Mesendoderm (in vitro differentiated cells): ENCODE measurements at regions not wholly inside any gene's neighbourhood (a gene's known extent, or its start where the extent isn't known, plus 50 kb on each side); places are given as distances from the start of the nearest gene placed in this dataset.
A peak's percentile ranks its signal among the peaks of the same experiment; 100 is the strongest.

Experiments
- DNase-seq: peaks from one replicate; pipeline ENCODE4 v3.0.0; 2013
- H2AK5ac ChIP-seq: 2 replicates; pipeline ENCODE4 v1.6.1; 2013; ENCODE audit warnings: low read length, inconsistent platforms
- H2BK120ac ChIP-seq: 2 replicates; pipeline ENCODE4 v1.6.1; 2013; ENCODE audit warnings: low read depth, mild to moderate bottlenecking, low read length, moderate library complexity, mixed read lengths
- H2BK15ac ChIP-seq: replicated peaks from 2 replicates; pipeline ENCODE4 v1.6.1; 2013; ENCODE audit warnings: low read depth, mild to moderate bottlenecking, moderate library complexity
- H2BK5ac ChIP-seq: 2 replicates; pipeline ENCODE4 v1.6.1; 2013; ENCODE audit warnings: low read length, inconsistent platforms
- H3K18ac ChIP-seq: 2 replicates; pipeline ENCODE4 v1.6.1; 2013; ENCODE audit warnings: mild to moderate bottlenecking, low read length, mixed read lengths
- H3K23ac ChIP-seq: one replicate; pipeline ENCODE4 v1.6.1; 2013; ENCODE audit warnings: low read length
- H3K27ac ChIP-seq: 2 replicates; pipeline ENCODE4 v1.5.1; 2013; ENCODE audit warnings: low read depth, mild to moderate bottlenecking, inconsistent platforms, low read length, moderate library complexity
- H3K27me3 ChIP-seq: 2 replicates; pipeline ENCODE4 v1.6.1; 2013; ENCODE audit warnings: low read length, control low read depth, mild to moderate bottlenecking, inconsistent platforms; ENCODE audit not compliant: insufficient read depth, poor library complexity
- H3K36me3 ChIP-seq: 2 replicates; pipeline ENCODE4 v1.6.1; 2013; ENCODE audit warnings: low read length, inconsistent platforms; ENCODE audit not compliant: control insufficient read depth, insufficient read depth
- H3K4ac ChIP-seq: one replicate; pipeline ENCODE4 v1.6.1; 2013; ENCODE audit warnings: low read depth, mild to moderate bottlenecking, low read length, moderate library complexity
- H3K4me1 ChIP-seq: 2 replicates; pipeline ENCODE4 v1.6.1; 2013; ENCODE audit warnings: low read depth, low read length, inconsistent platforms; ENCODE audit not compliant: control insufficient read depth
- H3K4me2 ChIP-seq: 2 replicates; pipeline ENCODE4 v1.6.1; 2013; ENCODE audit warnings: low read length
- H3K4me3 ChIP-seq: 2 replicates; pipeline ENCODE4 v1.5.1; 2013; ENCODE audit warnings: mild to moderate bottlenecking, low read length
- H3K56ac ChIP-seq: one replicate; pipeline ENCODE4 v1.6.1; 2013; ENCODE audit warnings: low read length
- H3K79me1 ChIP-seq: 2 replicates; pipeline ENCODE4 v1.6.1; 2013; ENCODE audit warnings: low read length, inconsistent platforms
- H3K79me2 ChIP-seq: 2 replicates; pipeline ENCODE4 v1.6.1; 2013; ENCODE audit warnings: mild to moderate bottlenecking, low read length; ENCODE audit not compliant: control insufficient read depth, insufficient read depth
- H3K9ac ChIP-seq: 2 replicates; pipeline ENCODE4 v1.6.1; 2013; ENCODE audit warnings: low read length, inconsistent platforms
- H4K5ac ChIP-seq: one replicate; pipeline ENCODE4 v1.6.1; 2013; ENCODE audit warnings: low read length
- H4K8ac ChIP-seq: one replicate; pipeline ENCODE4 v1.6.1; 2013; ENCODE audit warnings: low read depth, mild to moderate bottlenecking, control low read depth, low read length, moderate library complexity
- WGBS: extraction: QIAGEN DNeasy Blood & Tissue Kit; methylation state at CpG from one replicate; pipeline ENCODE4 v1.1.7; 2013; ENCODE audit warnings: low lambda C conversion rate, missing lambda C conversion rate; ENCODE audit not compliant: insufficient coverage; ENCODE audit errors: extremely low coverage; 5-methylcytosine and 5-hydroxymethylcytosine counted together

DNA sequence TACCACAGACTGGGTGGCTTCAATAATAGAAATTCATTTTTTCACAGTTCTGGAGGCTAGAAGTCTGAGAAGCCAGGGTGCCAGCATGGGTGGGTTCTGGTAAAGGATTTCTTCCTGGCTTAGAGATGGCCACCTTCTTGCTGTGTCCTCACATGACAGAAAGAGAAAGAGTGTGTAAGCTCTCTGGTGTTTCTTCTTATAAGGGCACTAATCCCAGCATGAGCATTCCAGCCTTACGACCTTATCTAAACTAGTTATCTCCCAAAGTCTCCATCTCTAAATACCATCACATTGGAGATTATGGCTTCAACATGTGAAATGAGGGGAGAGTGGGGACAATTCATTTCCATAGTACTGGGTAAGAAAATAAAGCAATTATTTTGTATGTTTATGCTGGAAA lies 226.5 kb upstream of the TUSC1 start:
- DNase-seq, result peak; percentile 68
- H2AK5ac ChIP-seq, result no peak overlapping the region
- no peak overlapping the region for H3K9ac ChIP-seq
- H2BK120ac ChIP-seq, result no peak overlapping the region
- WGBS, result no CpG with 5 or more reads among the region's 1 CpG
- no peak overlapping the region for H3K23ac ChIP-seq
- H2BK5ac ChIP-seq, result no peak overlapping the region
- H3K36me3 ChIP-seq, result no peaks in the 10 kb centered on the region
- no peaks in the 10 kb centered on the region for H3K4me1 ChIP-seq
- no peaks in the 10 kb centered on the region for H3K79me1 ChIP-seq
- H2BK15ac ChIP-seq, result no peak overlapping the region
- no peak overlapping the region for H3K4ac ChIP-seq
- no peak overlapping the region for H3K27ac ChIP-seq
- no peaks in the 10 kb centered on the region for H3K27me3 ChIP-seq
- H4K5ac ChIP-seq, result no peak overlapping the region
- no peak overlapping the region for H3K4me2 ChIP-seq
- H3K79me2 ChIP-seq, result no peaks in the 10 kb centered on the region
- no peak overlapping the region for H4K8ac ChIP-seq
- no peak overlapping the region for H3K4me3 ChIP-seq
- H3K18ac ChIP-seq, result no peak overlapping the region
- H3K56ac ChIP-seq, result no peak overlapping the region

DNA sequence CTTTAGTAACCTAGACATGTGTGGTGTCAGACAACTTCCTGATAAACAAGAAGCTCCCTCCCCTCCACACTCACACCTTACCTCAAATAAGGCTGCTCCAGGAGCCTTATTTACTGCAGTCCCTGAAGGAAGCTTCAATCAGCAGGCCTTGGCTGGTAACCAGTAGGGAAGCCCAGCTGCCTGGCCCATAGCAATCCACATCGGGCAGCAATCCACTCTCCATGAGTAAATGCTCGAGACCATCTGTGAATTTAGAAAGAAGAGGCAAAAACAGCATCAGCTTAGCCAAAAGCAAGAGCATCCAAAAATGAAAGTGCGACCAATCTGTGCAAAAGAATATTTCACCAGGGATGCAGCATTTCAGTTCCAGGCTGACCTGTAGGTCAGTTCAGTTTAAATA lies 213.3 kb upstream of the TUSC1 start:
- Histone ChIP-seq H3K4me3 (no peak overlapping the region), H3K79me2 (no peaks in the 10 kb centered on the region), H2BK15ac (no peak overlapping the region), H3K79me1 (no peaks in the 10 kb centered on the region), H2BK120ac (no peak overlapping the region), H3K27me3 (no peaks in the 10 kb centered on the region), H3K18ac (no peak overlapping the region), H3K27ac (no peak overlapping the region), H3K36me3 (no peaks in the 10 kb centered on the region), H3K4me2 (no peak overlapping the region), H3K23ac (no peak overlapping the region), H3K9ac (no peak overlapping the region), H2AK5ac (no peak overlapping the region), H2BK5ac (no peak overlapping the region), H4K8ac (no peak overlapping the region), H4K5ac (no peak overlapping the region), H3K56ac (no peak overlapping the region), H3K4ac (no peak overlapping the region), H3K4me1 (no peaks in the 10 kb centered on the region)
- no CpG with 5 or more reads among the region's 3 CpGs for WGBS
- DNase-seq, result peak; percentile 49

DNA sequence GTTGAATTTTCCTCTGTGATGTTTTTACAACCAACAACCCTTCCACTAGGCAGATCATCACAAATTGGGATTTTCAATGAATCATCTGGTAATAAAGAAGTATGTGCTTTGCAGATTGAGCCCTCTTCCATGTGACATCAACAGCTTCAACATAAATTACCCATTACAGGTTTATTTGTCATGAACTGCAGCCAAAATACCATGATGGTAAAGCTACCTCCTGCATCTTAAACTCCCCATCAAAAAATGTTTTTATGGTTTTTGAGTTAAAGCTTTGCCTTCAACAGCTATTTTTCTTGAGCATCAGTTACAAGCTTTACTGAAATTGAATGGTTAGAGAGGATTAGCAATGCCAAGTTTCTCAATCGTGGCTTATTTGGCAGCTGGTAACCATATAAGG lies 211.4 kb upstream of the TUSC1 start:
- Histone ChIP-seq H3K9ac (no peak overlapping the region), H3K4me2 (no peak overlapping the region), H3K79me1 (no peaks in the 10 kb centered on the region), H2AK5ac (no peak overlapping the region), H3K4me1 (no peaks in the 10 kb centered on the region), H3K27ac (no peak overlapping the region), H4K5ac (no peak overlapping the region), H3K27me3 (no peaks in the 10 kb centered on the region), H3K4me3 (no peak overlapping the region), H3K4ac (no peak overlapping the region), H3K56ac (no peak overlapping the region), H2BK15ac (no peak overlapping the region), H3K79me2 (no peaks in the 10 kb centered on the region), H4K8ac (no peak overlapping the region), H3K18ac (no peak overlapping the region), H2BK120ac (no peak overlapping the region), H3K23ac (no peak overlapping the region), H2BK5ac (no peak overlapping the region), H3K36me3 (no peaks in the 10 kb centered on the region)
- no CpG with 5 or more reads among the region's 1 CpG for WGBS
- no peak for DNase-seq

DNA sequence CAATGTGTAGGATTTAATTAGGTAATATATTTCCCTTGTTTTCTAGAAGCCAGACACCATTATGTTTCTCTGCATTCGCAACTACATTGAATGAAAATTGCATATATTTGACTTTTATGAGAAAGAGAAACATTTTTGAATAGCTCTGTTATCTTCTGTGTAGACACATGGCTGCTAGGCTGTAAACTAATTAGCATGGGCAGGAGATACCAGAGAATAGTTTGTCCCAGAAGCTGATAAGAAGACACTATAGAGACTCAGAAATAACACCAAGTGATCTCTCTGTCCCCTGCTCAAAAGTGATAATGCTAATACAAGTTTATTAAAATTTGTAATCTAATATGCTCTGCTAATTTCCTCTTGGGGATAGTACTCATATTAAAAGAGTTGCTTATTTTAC lies 198.0 kb upstream of the TUSC1 start:
- Histone ChIP-seq H2BK15ac (no peak overlapping the region), H4K5ac (no peak overlapping the region), H3K79me2 (no peaks in the 10 kb centered on the region), H2BK5ac (no peak overlapping the region), H3K79me1 (no peaks in the 10 kb centered on the region), H3K27ac (no peak overlapping the region), H3K9ac (no peak overlapping the region), H3K4me2 (no peak overlapping the region), H3K4ac (no peak overlapping the region), H2AK5ac (no peak overlapping the region), H3K18ac (no peak overlapping the region), H3K23ac (no peak overlapping the region), H3K36me3 (no peaks in the 10 kb centered on the region), H3K4me1 (no peaks in the 10 kb centered on the region), H4K8ac (no peak overlapping the region), H3K27me3 (no peaks in the 10 kb centered on the region), H3K56ac (no peak overlapping the region), H2BK120ac (no peak overlapping the region), H3K4me3 (no peak overlapping the region)
- DNase-seq, result peak; percentile 73
- WGBS, result no CpG with 5 or more reads among the region's 1 CpG

DNA sequence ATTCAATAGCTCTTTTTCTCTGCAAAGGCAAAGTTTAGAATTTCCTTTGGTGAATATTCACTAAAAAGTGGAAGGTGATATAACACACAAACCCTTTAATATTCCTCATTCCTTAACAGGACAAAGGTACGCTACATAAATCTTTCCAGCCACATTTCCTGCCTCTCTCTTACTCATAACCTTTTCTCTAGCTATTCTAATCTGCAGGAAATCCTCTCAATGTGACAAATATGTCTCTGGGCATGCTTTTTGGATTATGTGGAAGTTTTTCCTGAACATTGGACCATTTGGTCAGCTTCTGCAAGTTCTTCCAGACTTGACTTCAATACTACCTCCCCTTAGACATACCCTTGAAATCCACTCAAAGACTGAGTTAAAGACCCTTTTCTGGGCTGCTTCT lies 186.3 kb upstream of the TUSC1 start:
- H3K4ac ChIP-seq, result no peak overlapping the region
- no peak for DNase-seq
- H3K79me2 ChIP-seq, result no peaks in the 10 kb centered on the region
- H2BK120ac ChIP-seq, result no peak overlapping the region
- no peak overlapping the region for H3K9ac ChIP-seq
- H3K79me1 ChIP-seq, result no peaks in the 10 kb centered on the region
- no peak overlapping the region for H3K4me2 ChIP-seq
- no CpG with 5 or more reads among the region's 1 CpG for WGBS
- no peak overlapping the region for H2BK5ac ChIP-seq
- no peaks in the 10 kb centered on the region for H3K4me1 ChIP-seq
- H4K5ac ChIP-seq, result no peak overlapping the region
- no peak overlapping the region for H3K4me3 ChIP-seq
- H2BK15ac ChIP-seq, result no peak overlapping the region
- H3K27me3 ChIP-seq, result no peaks in the 10 kb centered on the region
- H3K56ac ChIP-seq, result no peak overlapping the region
- H3K36me3 ChIP-seq, result no peaks in the 10 kb centered on the region
- H3K23ac ChIP-seq, result no peak overlapping the region
- no peak overlapping the region for H3K18ac ChIP-seq
- no peak overlapping the region for H2AK5ac ChIP-seq
- H4K8ac ChIP-seq, result no peak overlapping the region
- H3K27ac ChIP-seq, result no peak overlapping the region

DNA sequence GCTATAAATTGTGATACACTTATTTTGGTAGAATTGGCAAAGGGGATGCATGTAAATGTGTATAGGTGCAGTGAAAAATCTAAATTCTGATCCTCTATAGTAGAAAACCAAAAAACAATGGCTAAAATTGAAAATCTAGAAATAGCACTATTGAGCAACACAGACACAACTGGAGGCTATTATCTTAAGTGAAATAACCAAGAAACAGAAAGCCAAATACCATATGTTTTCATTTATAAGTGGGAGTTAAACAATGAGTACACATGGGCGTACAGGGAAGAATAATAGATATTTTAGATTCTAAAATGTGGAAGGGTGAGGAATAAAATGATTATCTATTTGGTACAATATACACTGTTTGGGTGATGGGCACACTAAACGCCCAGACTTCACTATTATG lies 183.2 kb upstream of the TUSC1 start:
- Histone ChIP-seq H3K79me2 (no peaks in the 10 kb centered on the region), H3K36me3 (no peaks in the 10 kb centered on the region), H3K27ac (no peak overlapping the region), H3K4me3 (no peak overlapping the region), H3K4me2 (no peak overlapping the region), H2AK5ac (no peak overlapping the region), H3K4me1 (no peaks in the 10 kb centered on the region), H3K9ac (no peak overlapping the region), H4K5ac (no peak overlapping the region), H3K56ac (no peak overlapping the region), H3K79me1 (no peaks in the 10 kb centered on the region), H4K8ac (no peak overlapping the region), H2BK15ac (no peak overlapping the region), H3K18ac (no peak overlapping the region), H3K27me3 (no peaks in the 10 kb centered on the region), H3K23ac (no peak overlapping the region), H3K4ac (no peak overlapping the region), H2BK5ac (no peak overlapping the region), H2BK120ac (no peak overlapping the region)
- no peak for DNase-seq
- WGBS, result no CpG with 5 or more reads among the region's 2 CpGs
